ENCODE measurements at regions not wholly inside any gene's neighbourhood (a gene's known extent, or its start where the extent isn't known, plus 50 kb on each side); places are given as distances from the start of the nearest gene placed in this dataset.

DNA sequence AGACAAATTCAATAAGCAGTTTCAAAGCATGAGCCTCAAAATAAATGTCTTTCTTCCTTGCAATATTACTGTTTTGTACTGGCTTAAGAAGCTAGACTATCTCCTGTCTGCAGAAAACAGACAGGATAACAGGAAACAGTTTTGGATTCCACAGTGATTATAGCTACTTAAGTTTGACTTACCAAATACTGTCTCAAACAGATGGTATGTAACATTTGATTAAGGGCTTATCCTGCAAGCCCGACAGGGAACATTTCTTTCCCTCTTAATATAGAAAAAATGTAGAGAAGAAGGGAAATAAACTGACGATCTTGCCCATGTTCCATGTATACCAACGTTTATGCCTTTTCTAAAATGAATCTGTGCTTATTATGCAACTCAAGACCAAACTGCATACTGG lies 179.9 kb upstream of the EEA1 start:
- TF ChIP-seq, protein P1, sequence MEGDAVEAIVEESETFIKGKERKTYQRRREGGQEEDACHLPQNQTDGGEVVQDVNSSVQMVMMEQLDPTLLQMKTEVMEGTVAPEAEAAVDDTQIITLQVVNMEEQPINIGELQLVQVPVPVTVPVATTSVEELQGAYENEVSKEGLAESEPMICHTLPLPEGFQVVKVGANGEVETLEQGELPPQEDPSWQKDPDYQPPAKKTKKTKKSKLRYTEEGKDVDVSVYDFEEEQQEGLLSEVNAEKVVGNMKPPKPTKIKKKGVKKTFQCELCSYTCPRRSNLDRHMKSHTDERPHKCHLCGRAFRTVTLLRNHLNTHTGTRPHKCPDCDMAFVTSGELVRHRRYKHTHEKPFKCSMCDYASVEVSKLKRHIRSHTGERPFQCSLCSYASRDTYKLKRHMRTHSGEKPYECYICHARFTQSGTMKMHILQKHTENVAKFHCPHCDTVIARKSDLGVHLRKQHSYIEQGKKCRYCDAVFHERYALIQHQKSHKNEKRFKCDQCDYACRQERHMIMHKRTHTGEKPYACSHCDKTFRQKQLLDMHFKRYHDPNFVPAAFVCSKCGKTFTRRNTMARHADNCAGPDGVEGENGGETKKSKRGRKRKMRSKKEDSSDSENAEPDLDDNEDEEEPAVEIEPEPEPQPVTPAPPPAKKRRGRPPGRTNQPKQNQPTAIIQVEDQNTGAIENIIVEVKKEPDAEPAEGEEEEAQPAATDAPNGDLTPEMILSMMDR (IDR thresholded peaks at IDR 0.05): no peak
- TF ChIP-seq POLR2A (IDR thresholded peaks at IDR 0.05): no peak

Data from Peyer's patch (tissue), 4 donors.